HG03442 (cell line): ENCODE measurements at regions not wholly inside any gene's neighbourhood (a gene's known extent, or its start where the extent isn't known, plus 50 kb on each side); places are given as distances from the start of the nearest gene placed in this dataset.
"Not testable (repeated sequence)": the region's sequence is repeated elsewhere in the genome, so short reads cannot be mapped to it uniquely, and the experiment has no call there.

ENCODE experiments used
- ATAC-seq: cut with Tn5 transposase; IDR thresholded peaks from one replicate; pipeline ENCODE4 v1.9.1; 2021; ENCODE audit warnings: mild to moderate bottlenecking, moderate library complexity; ENCODE audit not compliant: unreplicated experiment

- no peak for ATAC-seq
Measured at GRCh38 chr3:152658977-152659720, 175.8 kb upstream of the P2RY1 start.

DNA sequence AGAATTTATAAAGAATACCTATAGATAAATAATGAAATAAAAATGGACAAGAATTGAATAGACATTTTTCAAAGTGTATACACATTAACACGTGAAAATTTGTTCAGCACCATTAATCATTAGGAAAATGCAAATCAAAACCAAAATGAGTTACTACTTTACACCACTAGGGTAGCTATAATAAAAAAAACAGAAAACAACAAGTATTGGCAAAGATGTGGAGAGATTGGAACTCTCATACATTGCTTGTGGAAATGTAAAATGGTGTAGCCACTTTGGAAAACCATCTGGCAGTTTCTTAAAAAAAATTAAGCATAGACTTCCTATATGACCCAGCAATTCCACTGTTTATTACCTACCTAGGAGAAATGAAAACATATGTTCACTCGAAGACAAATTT is 172.8 kb upstream of the P2RY1 start:
- no peak for ATAC-seq

- ATAC-seq, result no peak
Measured at GRCh38 chr3:152664766-152665165, 170.2 kb upstream of the P2RY1 start.

- no peak for ATAC-seq
Measured at GRCh38 chr3:152667267-152667666, 167.7 kb upstream of the P2RY1 start.

- no peak for ATAC-seq
Measured at GRCh38 chr3:152669560-152669959, 165.4 kb upstream of the P2RY1 start.

DNA sequence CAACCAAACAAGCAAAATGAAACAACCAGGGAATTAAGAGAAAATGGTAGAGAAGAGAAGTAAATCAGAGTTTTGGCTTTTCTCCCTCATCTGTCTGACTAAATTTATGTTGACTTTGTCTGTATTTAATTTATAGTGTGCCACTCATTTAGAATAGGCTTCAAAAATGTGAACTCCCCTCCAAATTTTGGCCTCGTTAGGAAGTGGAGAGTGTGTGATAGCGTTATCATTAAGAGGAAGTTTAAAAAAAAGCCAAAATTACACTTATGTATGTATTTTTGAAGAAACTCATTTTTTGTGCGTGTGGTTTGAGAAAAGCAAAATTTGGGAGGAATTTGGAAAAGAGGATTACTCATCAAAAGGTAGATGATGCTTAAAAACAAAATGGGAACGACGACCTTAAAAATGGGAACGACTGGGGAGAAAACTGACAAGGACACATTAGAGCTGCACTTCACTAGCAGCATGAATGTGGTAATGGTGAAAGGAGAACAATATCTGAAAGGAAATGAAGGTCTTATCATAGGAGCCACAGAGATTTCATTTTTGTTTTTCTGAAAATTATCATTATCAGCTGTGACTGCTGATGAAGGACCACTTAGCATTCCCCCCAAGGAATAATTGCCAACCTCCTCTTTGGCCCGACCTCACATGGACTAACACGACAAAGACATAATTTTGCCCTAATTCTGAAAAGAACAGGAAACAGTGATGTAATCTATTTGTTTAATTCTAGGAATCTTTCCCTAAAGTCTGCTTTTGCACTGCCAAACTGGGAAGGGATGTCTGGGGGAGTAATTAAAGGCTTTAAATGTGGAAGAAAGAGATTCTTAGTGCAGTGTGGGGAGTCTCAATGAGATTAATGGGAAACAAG is 163.2 kb upstream of the P2RY1 start:
- no peak for ATAC-seq

DNA sequence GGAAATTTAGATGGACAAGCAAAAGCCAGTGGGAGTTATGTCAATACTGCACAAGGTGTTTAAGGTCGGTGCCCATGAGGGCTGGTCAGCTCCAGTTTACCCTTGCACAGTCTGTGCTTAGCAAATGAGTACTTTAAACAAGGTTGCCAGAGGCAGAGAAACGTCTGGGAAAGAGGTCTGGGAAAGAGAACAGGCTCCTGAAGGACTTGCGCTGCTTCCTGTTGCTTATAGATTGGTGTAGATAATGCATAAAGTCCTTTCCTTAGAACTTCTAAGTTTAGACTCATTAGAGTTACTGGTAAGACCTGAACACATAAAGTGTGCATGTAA is 162.6 kb upstream of the P2RY1 start:
- ATAC-seq, result no peak

DNA sequence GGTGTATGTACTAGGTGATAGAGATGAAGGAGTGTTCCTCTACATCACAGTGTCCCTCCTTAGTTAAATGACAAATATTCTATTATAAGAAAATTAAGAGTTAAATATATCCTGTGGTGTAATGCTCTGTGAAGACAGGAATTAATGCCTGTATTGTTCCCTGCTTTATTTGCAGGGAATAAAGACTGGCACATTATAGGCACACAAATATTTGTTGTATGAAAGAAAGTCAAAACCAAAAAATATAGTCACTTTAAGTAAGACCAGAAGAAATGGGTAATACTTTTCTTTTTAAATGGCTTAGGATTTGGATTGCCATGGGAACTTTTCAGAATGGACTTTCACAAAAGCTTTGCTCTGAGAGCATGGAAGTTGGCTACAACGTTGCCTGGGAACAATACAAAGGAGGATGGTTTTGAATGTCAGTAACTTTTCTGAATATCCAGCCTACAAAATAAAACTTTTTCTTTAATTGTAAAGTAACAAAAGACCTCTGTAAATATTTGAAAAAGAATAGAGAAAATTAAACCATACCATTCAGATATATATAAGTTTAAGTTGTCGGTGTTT is 158.0 kb upstream of the P2RY1 start:
- ATAC-seq, result no peak

GRCh38 chr3:152677491-152677890 is 157.4 kb upstream of the P2RY1 start:
- ATAC-seq, result no peak

- no peak for ATAC-seq
Measured at GRCh38 chr3:152682477-152682876, 152.5 kb upstream of the P2RY1 start.

DNA sequence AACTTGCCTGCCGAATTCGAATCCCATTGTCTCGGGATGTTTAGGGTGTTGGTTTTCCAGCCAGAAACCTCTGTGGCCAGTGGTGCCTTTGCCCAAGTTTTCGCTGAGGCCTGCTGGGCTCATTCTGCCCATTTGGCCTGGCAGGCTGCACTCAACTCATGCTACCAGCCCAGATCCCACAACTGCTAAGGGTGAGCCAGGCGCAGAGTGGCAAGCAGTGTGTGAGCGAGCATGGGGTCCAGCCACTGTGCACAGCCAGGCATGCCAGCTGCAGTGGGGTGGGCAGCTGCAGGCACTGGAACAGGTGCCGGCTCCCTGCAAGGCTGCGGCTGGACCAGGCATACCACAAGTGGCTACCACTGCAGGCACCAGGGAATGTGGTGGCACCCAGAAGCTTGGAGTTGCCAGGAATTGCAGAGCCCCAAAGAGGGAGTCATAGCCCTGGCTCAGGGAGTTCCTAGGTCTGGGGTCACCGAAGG is 151.4 kb upstream of the P2RY1 start:
- ATAC-seq, result no peak

DNA sequence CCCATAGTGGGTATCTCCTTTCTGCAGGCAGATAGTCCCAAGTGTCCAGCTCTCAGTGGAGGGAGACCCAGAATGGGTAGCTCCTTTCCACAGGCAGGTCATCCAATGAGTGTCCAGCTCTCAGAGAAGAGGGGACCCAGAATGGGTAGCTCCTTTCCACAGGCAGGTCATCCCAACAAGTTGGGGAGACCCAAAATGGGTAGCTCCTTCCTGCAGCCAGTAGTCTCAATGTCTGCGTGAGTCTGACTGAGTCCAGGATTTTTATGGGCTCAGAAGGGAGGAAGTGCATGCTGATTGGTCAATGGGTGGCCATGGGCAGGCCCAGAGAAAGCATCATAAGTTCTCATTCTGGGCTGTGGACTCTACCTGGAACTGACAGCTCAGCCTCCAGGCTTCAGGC is 150.7 kb upstream of the P2RY1 start:
- ATAC-seq, result no peak

- no peak for ATAC-seq
Measured at GRCh38 chr3:152688313-152688712, 146.6 kb upstream of the P2RY1 start.

DNA sequence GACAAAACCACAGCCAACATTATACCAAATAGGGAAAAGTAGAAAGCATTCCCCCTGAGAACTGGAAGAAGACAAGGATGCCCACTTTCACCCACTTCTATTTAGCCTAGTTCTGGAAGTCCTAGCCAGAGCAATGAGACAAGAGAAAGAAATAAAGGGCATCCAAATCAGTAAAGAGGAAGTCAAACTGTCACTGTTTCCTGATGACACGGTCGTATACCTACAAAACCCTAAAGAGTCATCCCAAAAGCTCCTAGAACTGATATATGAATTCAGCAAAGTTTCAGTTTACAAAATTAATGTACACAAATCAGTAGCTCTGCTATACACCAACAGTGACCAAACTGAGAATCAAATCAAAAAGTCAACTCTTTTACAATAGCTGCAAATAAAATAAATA is 142.6 kb upstream of the P2RY1 start:
- not testable (repeated sequence) for ATAC-seq

DNA sequence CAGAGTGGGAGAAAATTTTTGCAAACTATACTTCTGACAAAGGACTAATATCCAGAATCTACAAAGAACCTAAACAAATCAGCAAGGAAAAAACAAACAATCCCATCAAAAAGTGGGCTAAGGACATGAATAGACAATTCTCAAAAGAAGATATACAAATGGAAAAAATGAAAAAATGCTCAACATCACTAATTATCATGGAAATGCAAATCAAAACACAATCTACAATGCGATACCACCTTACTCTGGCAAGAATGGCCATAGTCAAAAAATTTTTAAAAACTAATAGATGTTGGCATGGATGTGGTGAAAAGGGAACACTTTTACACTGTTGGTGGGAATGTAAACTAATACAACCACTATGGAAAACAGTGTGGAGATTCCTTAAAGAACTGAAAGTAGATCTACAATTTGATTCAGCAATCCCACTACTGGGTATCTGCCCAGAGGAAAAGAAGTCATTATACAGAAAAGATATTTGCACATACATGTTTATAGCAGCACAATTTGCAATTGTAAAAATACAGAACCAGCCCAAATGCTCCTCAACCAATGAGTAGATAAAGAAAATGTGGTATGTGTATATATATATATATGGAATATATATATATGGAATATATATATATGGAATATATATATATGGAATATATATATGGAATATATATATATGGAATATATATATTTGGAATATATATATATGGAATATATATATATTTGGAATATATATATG is 141.2 kb upstream of the P2RY1 start:
- ATAC-seq, result not testable (repeated sequence)

DNA sequence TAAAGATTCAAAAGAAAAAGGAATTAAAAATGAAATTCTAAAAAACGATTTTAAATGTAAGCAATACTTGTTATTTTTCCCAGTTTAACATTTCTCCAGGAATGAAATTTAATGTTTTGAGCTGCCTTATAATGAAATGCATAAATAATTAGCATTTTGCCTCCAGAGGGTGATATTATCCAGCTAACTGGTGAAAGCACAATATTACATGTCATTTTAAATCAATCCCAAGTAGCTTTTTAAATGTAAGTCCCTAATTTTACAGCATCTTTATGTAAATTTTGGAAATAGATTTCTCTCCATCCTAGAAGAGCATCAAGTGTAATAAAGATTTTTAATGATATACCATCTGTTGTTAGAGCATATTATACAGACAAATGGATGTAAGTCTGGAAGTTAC is 139.1 kb upstream of the P2RY1 start:
- no peak for ATAC-seq

DNA sequence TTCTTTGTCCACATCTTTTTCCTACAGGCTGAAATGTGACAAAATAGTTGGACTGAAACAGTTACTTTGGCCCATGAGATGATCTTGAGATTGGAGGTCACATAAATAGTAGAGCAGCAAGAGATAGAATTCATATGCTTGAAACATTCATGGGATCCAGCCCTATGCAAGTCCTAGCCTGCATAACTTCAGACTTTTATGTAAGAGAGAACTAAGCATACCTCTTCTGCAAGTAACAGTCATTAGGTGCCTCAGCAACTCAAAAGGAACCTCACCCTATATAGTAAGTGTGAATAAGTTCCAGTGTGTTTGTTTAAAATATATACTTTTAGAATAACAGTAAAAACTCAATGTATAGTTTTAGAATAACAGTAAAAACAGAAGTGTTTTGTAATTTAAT is 138.0 kb upstream of the P2RY1 start:
- ATAC-seq, result no peak

GRCh38 chr3:152703245-152703890 is 131.6 kb upstream of the P2RY1 start:
- no peak for ATAC-seq

DNA sequence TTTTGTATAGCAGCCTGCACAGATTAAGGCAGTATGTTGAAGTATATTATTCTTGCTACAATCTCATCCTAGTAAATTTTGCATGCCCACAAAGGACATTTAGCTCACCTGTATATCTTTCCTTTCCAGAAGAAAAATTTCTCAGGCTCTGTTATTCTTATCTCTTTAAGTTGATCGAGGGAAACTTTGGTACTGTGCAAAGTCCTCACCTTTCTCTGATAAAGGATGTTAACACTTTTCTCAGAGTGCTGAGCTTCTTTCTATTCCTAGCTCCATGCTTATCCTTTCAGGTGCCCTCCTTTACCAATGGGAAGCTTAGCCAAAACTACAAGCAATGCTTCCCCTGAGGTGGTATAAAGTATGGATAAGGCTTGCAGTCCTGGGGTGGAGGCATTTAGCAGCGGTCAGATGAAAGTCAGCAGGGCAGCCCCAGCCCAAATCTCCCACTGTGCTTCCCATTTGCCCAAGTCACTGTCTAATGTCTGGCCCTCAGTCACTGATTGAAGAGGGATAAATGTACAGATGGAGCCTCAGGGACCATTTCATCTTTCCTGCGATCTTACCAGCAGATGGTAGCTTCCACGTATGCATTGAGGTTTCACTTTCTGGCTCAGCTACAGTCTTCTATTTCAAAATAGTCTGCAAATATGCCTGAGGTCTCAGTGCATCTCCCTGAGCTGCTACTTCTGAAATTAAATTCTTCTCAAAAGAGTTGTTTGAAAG is 127.8 kb upstream of the P2RY1 start:
- peak; percentile 55 for ATAC-seq

DNA sequence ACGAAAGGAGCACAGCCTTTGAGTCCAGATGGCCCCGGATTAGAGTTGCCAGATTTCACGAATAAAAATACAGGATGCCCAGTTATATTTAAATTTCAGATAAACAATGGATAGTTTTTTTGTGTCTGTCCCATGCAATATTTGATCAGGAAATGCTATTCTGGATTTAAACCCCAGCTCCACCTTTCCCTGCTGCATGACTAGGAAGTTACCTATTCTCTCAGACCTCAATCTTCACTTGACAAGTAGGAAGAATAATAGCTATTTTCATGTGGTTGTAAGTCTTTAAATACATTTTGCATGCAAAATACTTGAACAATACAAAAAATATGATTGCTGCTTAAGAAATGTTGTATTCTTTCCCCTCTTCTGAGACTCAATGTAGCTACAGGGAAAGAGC is 125.3 kb upstream of the P2RY1 start:
- ATAC-seq, result no peak
